Upper lobe of left lung (tissue), 6 donors: ENCODE measurements at regions not wholly inside any gene's neighbourhood (a gene's known extent, or its start where the extent isn't known, plus 50 kb on each side); places are given as distances from the start of the nearest gene placed in this dataset.

ENCODE experiments used
- ATAC-seq, 2 donors: fragments of 200-7000 bp; cut with Tn5 transposase; one replicate each; pipeline ENCODE4 v1.9.1; 2022; ENCODE audit warnings: mild to moderate bottlenecking in 2 of 2, moderate library complexity in 2 of 2; ENCODE audit not compliant: low FRiP score in 2 of 2
- DNase-seq, 2 donors: peaks; one replicate each; pipeline ENCODE4 v3.0.0-alpha.2; 2019 to 2020
- H3K27ac ChIP-seq, 4 donors: fragments of 200-600 bp; sonication (generic); one replicate each; pipeline ENCODE4 v1.5.1; 2016 to 2019
- H3K27me3 ChIP-seq, 4 donors: fragments of 200-600 bp; sonication (generic); one replicate each; pipeline ENCODE4 v1.5.1; 2017 to 2019
- H3K36me3 ChIP-seq, 4 donors: fragments of 200-600 bp; sonication (generic); one replicate each; pipeline ENCODE4 v1.5.1; 2016 to 2019
- H3K4me1 ChIP-seq, 4 donors: fragments of 200-600 bp; sonication (generic); one replicate each; pipeline ENCODE4 v1.5.1; 2018 to 2019
- H3K4me3 ChIP-seq, 4 donors: fragments of 200-600 bp; sonication (generic); one replicate each; pipeline ENCODE4 v1.5.1; 2017 to 2019; ENCODE audit warnings: mild to moderate bottlenecking in 2 of 4, moderate library complexity in 1 of 4
- H3K9me3 ChIP-seq, 4 donors: fragments of 200-600 bp; sonication (generic); one replicate each; pipeline ENCODE4 v1.5.1; 2018 to 2019
- CTCF ChIP-seq, 6 experiments: fragments of 450-650 bp in 4 of 6; fragments of 200-600 bp in 2 of 6; sonication (generic) in 2 of 6; IDR thresholded peaks; one replicate each; pipeline ENCODE4 v1.5.1; 2016 to 2019; ENCODE audit warnings: antibody characterized with exemption in 6 of 6
- EP300 ChIP-seq, 4 donors: sonication (generic); formaldehyde crosslinking; IDR thresholded peaks; one replicate each; pipeline ENCODE4 v1.5.1; 2017; ENCODE audit warnings: antibody characterized with exemption in 4 of 4, control low read depth in 2 of 4
- POLR2A ChIP-seq, 4 donors: fragments of 450-650 bp; IDR thresholded peaks; one replicate each; pipeline ENCODE4 v1.5.1; 2016 to 2017; ENCODE audit warnings: antibody characterized with exemption in 4 of 4, mild to moderate bottlenecking in 2 of 4
- POLR2AphosphoS5 ChIP-seq, 2 donors: sonication (generic); formaldehyde crosslinking; IDR thresholded peaks; one replicate each; pipeline ENCODE4 v1.5.1; 2017; ENCODE audit warnings: antibody characterized with exemption in 2 of 2
- WGBS, 2 donors: methylation state at CpG; one replicate each; pipeline ENCODE4 v1.1.5; 2017 to 2018; 5-methylcytosine and 5-hydroxymethylcytosine counted together
- donor health status: DM: no; HTN: no; CAD: no; lungs with moderate emphysema.
- donor health status: DM: no; HTN: yes; CAD: no; lungs with severe emphysema.

- Histone ChIP-seq H3K27me3 (no peaks in the 10 kb centered on the region), H3K9me3 (no peaks in the 10 kb centered on the region), H3K4me3 (no peak overlapping the region), H3K36me3 (no peaks in the 10 kb centered on the region), H3K27ac (no peak overlapping the region), H3K4me1 (no peaks in the 10 kb centered on the region)
- ATAC-seq (no peak), DNase-seq (no peak)
- 30 to 32% methylated on average over 1 of the region's 1 CpG for WGBS, 2 donors
- no peak for TF ChIP-seq POLR2AphosphoS5 (IDR thresholded peaks at IDR 0.05)
- TF ChIP-seq CTCF (IDR thresholded peaks at IDR 0.05) = no peak
- no peak for TF ChIP-seq EP300 (IDR thresholded peaks at IDR 0.05)
- no peak for TF ChIP-seq POLR2A (IDR thresholded peaks at IDR 0.05)
Measured at GRCh38 chr12:58306266-58307000, 365.1 kb downstream of the ATP23 start.

GRCh38 chr12:58309806-58310205, 368.4 kb downstream of the ATP23 start:
- TF ChIP-seq POLR2AphosphoS5 (IDR thresholded peaks at IDR 0.05) (no peak), CTCF (IDR thresholded peaks at IDR 0.05) (no peak), EP300 (IDR thresholded peaks at IDR 0.05) (no peak), POLR2A (IDR thresholded peaks at IDR 0.05) (no peak)
- ATAC-seq (no peak), DNase-seq (no peak)
- Histone ChIP-seq H3K27ac (no peak overlapping the region), H3K9me3 (no peaks in the 10 kb centered on the region), H3K4me3 (no peak overlapping the region), H3K4me1 (no peaks in the 10 kb centered on the region), H3K36me3 (no peaks in the 10 kb centered on the region), H3K27me3 (no peaks in the 10 kb centered on the region)
- WGBS, 2 donors = 86 to 94% methylated on average over 4 of the region's 4 CpGs

GRCh38 chr12:58310368-58310767, 369.0 kb downstream of the ATP23 start:
- TF ChIP-seq POLR2AphosphoS5 (IDR thresholded peaks at IDR 0.05) (no peak), CTCF (IDR thresholded peaks at IDR 0.05) (no peak), EP300 (IDR thresholded peaks at IDR 0.05) (no peak), POLR2A (IDR thresholded peaks at IDR 0.05) (no peak)
- peak in 1 of 2 donors; percentile 28 for ATAC-seq
- Histone ChIP-seq H3K36me3 (no peaks in the 10 kb centered on the region), H3K9me3 (no peaks in the 10 kb centered on the region), H3K27me3 (no peaks in the 10 kb centered on the region), H3K4me3 (no peak overlapping the region), H3K27ac (no peak overlapping the region), H3K4me1 (no peaks in the 10 kb centered on the region)
- no peak for DNase-seq
- WGBS, 2 donors = 94 to 96% methylated on average over 4 of the region's 4 CpGs

GRCh38 chr12:58310809-58311622, 369.6 kb downstream of the ATP23 start:
- DNase-seq (no peak), ATAC-seq (peak in 1 of 2 donors; percentile 87)

More at GRCh38 chr12:58310809-58311622, 369.6 kb downstream of the ATP23 start:
- 67 to 71% methylated on average over 5 of the region's 5 CpGs for WGBS, 2 donors
- Histone ChIP-seq H3K4me1 (no peaks in the 10 kb centered on the region), H3K9me3 (no peaks in the 10 kb centered on the region), H3K27me3 (no peaks in the 10 kb centered on the region), H3K27ac (no peak overlapping the region), H3K4me3 (no peak overlapping the region), H3K36me3 (no peaks in the 10 kb centered on the region)
- TF ChIP-seq POLR2A (IDR thresholded peaks at IDR 0.05) (no peak), CTCF (IDR thresholded peaks at IDR 0.05) (no peak), POLR2AphosphoS5 (IDR thresholded peaks at IDR 0.05) (no peak), EP300 (IDR thresholded peaks at IDR 0.05) (no peak)
